ENCODE measurements at regions not wholly inside any gene's neighbourhood (a gene's known extent, or its start where the extent isn't known, plus 50 kb on each side); places are given as distances from the start of the nearest gene placed in this dataset.

DNA sequence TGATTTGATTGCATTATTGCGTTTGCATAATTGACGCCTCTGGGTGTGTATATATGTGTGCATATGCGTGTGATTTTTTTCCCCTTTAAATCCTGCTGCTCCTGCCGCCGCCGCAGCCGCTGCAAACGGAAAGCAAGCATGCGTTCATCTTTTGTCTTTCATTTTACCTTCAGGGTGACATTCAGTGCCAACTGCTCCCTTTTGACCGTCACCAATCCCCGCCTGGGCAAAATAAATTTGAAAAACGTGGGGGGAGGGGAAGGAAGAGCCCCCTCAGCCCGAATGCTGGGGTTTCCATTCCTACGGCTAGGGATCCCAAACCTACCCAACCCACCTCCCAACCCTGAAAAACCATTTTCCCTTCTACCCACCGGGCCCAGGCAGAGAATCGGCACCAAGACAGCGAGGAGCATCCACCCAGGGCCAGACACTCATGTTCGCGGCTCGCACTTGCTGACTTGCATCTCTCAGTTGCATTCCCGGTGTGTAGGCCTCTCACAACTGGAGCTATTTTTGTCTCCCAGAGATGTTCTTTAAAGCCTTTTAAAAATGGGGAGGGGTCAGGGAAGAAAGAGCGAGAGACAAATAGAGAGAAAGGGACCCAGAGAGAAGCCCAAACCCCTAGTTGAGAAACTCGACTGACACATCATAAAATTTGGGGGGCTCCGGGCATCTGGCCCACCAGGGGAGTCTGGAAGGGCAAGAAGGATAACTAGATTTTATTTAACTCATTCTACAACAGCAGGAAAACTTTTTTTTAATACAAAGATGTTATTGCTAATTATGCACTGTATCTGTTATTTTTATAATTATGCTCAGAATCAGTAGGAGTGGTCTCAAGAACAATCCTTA lies 367.1 kb upstream of the ESRRG start:
- peak overlapping the region in 1 of 2 donors; percentile 26 for H3K27ac ChIP-seq (ENCODE audit: low read depth in 2 of 2, low read length in 1 of 2)
- peaks cover 0 to 3% of the 10 kb centered on the region in 2 donors for H3K4me1 ChIP-seq (ENCODE audit: control insufficient read depth in 2 of 2, insufficient read depth in 2 of 2, low read length in 1 of 2)
- peak overlapping the region in 1 of 2 donors; percentile 52 for H3K4me3 ChIP-seq (ENCODE audit: low read depth in 1 of 2, low read length in 2 of 2)
- no peaks in the 10 kb centered on the region for H3K36me3 ChIP-seq (ENCODE audit: control insufficient read depth in 2 of 2, insufficient read depth in 2 of 2, low read length in 1 of 2)
- 17 to 21% methylated on average over 23 to 24 of the region's 24 CpGs for WGBS, 2 donors
- H3K9me3 ChIP-seq (ENCODE audit: control insufficient read depth in 2 of 2, insufficient read depth in 1 of 2, low read depth in 1 of 2, low read length in 1 of 2) = no peaks in the 10 kb centered on the region
- no peaks in the 10 kb centered on the region for H3K27me3 ChIP-seq (ENCODE audit: control insufficient read depth in 1 of 2, insufficient read depth in 2 of 2, low read length in 2 of 2)

DNA sequence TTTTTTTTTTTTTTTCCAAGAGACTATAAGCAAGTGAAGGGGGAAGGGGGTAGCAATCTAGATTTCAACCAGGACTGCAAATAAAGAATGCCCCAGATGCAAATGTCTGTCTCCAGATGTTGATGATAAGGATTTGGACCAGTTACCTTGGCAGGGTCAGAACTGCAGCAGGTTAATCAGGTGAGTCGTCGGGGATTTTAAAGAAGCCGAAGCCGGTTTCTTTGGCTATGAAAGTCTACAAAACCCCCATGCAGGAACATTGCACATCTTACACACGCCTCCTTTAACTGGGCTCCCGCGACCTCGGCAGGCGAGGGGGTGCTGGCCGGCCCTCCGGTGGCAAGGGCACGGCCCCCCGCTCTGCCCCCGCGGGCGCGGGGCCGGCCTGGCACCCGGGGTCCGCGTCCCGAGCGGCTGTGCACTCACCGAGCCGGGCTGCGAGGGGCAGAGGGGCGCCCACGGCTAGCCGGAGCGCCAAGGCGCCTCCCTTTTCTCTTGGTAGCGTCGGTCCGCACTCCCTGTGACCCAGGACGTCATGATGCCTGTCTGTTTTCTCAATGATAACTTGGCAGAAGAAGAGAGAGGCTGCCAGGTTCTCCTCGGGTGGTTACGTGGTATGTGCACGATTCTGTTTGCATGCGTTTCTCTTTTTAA lies 366.3 kb upstream of the ESRRG start:
- Histone ChIP-seq H3K27me3 (ENCODE audit: control insufficient read depth in 1 of 2, insufficient read depth in 2 of 2, low read length in 2 of 2) (no peaks in the 10 kb centered on the region), H3K4me1 (ENCODE audit: control insufficient read depth in 2 of 2, insufficient read depth in 2 of 2, low read length in 1 of 2) (peaks cover 0 to 3% of the 10 kb centered on the region in 2 donors), H3K9me3 (ENCODE audit: control insufficient read depth in 2 of 2, insufficient read depth in 1 of 2, low read depth in 1 of 2, low read length in 1 of 2) (no peaks in the 10 kb centered on the region), H3K27ac (ENCODE audit: low read depth in 2 of 2, low read length in 1 of 2) (peak overlapping the region in 1 of 2 donors; percentile 57), H3K4me3 (ENCODE audit: low read depth in 1 of 2, low read length in 2 of 2) (peak overlapping the region; percentile 43 to 52), H3K36me3 (ENCODE audit: control insufficient read depth in 2 of 2, insufficient read depth in 2 of 2, low read length in 1 of 2) (no peaks in the 10 kb centered on the region)
- WGBS, 2 donors = 0 to 1% methylated on average over 37 to 39 of the region's 39 CpGs

DNA sequence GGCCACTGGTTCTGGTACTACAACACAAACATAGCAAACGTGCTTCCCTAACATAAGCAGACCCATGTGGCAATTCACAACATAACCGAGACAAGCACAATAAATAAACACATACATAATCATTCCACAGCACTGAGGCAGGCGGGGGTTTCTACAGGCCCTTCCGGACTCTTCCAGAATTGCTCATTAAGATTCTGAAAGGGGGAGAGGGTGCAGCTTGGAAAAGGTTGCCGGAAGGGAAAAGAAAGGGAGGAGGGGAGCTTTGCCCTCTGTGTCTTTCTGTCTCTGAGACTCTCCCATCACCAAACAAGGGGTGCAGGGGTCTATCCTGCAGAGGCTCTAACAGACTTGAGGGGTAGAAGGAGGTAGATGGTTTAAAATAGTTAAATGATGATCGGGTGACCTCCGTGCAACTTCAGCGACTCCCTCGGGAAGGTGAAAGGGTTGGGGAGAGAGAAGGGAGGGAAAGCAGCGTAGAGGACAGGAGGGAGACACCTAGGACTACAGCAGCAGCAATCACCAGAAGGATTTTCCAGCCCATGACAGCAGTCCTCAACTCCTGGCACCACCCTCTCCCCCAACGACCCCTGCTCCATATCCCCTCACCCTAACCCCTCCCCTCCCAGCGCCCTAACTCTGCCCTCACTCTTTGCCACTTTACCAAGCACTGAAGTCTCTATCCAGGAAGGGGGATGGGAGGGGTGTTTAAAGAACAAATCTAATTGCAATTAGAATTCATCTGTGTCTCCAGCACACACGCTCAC lies 365.5 kb upstream of the ESRRG start:
- H3K36me3 ChIP-seq (ENCODE audit: control insufficient read depth in 2 of 2, insufficient read depth in 2 of 2, low read length in 1 of 2) = no peaks in the 10 kb centered on the region
- H3K27ac ChIP-seq (ENCODE audit: low read depth in 2 of 2, low read length in 1 of 2) = peak overlapping the region in 1 of 2 donors; percentile 24
- H3K9me3 ChIP-seq (ENCODE audit: control insufficient read depth in 2 of 2, insufficient read depth in 1 of 2, low read depth in 1 of 2, low read length in 1 of 2) = no peaks in the 10 kb centered on the region
- no peaks in the 10 kb centered on the region for H3K27me3 ChIP-seq (ENCODE audit: control insufficient read depth in 1 of 2, insufficient read depth in 2 of 2, low read length in 2 of 2)
- peak overlapping the region in 1 of 2 donors; percentile 52 for H3K4me3 ChIP-seq (ENCODE audit: low read depth in 1 of 2, low read length in 2 of 2)
- WGBS, 2 donors = 39 to 42% methylated on average over 13 of the region's 13 CpGs
- H3K4me1 ChIP-seq (ENCODE audit: control insufficient read depth in 2 of 2, insufficient read depth in 2 of 2, low read length in 1 of 2) = peaks cover 0 to 3% of the 10 kb centered on the region in 2 donors

DNA sequence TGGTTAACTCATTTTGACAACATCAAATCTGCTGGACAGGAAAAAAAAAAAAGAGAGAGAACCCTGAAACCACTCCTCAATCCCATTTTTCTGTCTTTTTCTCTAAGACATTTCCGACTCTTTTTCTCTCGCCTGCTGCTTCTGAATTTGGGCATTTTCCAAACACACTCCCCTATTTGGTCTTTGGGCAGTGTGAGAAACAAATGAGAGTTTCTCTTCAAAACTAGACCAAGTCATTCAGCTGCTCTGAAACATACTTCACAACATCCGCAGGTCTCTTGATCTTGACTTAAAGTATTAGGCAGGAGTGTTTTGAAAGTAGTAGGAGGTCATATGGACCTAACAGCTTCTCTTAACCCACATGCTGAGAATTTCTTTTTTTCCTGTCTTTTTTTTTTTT lies 364.8 kb upstream of the ESRRG start:
- H3K36me3 ChIP-seq (ENCODE audit: control insufficient read depth in 2 of 2, insufficient read depth in 2 of 2, low read length in 1 of 2) = no peaks in the 10 kb centered on the region
- no peak overlapping the region for H3K27ac ChIP-seq (ENCODE audit: low read depth in 2 of 2, low read length in 1 of 2)
- 59 to 66% methylated on average over 3 of the region's 3 CpGs for WGBS, 2 donors
- H3K9me3 ChIP-seq (ENCODE audit: control insufficient read depth in 2 of 2, insufficient read depth in 1 of 2, low read depth in 1 of 2, low read length in 1 of 2) = no peaks in the 10 kb centered on the region
- no peaks in the 10 kb centered on the region for H3K27me3 ChIP-seq (ENCODE audit: control insufficient read depth in 1 of 2, insufficient read depth in 2 of 2, low read length in 2 of 2)
- no peak overlapping the region for H3K4me3 ChIP-seq (ENCODE audit: low read depth in 1 of 2, low read length in 2 of 2)
- H3K4me1 ChIP-seq (ENCODE audit: control insufficient read depth in 2 of 2, insufficient read depth in 2 of 2, low read length in 1 of 2) = peaks cover 0 to 3% of the 10 kb centered on the region in 2 donors

DNA sequence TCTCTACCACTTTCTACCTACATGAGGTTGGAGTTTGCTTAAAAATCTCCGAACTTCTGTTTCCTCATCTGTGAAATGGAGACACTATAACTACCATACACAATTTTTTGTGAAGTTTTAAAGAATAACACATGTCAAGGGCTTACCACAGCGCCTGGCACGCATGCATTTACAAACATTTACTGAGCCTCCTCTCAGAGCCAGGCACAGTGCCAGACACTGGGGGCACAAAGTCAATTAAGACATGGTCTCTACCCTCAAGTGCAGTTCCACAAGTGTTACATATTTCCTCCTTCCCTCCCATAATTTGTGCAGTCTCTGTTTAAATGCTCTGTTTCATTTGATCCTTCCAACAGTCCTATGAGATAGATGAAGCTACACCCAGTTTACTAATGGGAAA lies 356.4 kb upstream of the ESRRG start:
- no peaks in the 10 kb centered on the region for H3K4me1 ChIP-seq (ENCODE audit: control insufficient read depth in 2 of 2, insufficient read depth in 2 of 2, low read length in 1 of 2)
- no peak overlapping the region for H3K4me3 ChIP-seq (ENCODE audit: low read depth in 1 of 2, low read length in 2 of 2)
- 67 to 84% methylated on average over 3 of the region's 3 CpGs for WGBS, 2 donors
- H3K27ac ChIP-seq (ENCODE audit: low read depth in 2 of 2, low read length in 1 of 2) = no peak overlapping the region
- H3K36me3 ChIP-seq (ENCODE audit: control insufficient read depth in 2 of 2, insufficient read depth in 2 of 2, low read length in 1 of 2) = no peaks in the 10 kb centered on the region
- H3K9me3 ChIP-seq (ENCODE audit: control insufficient read depth in 2 of 2, insufficient read depth in 1 of 2, low read depth in 1 of 2, low read length in 1 of 2) = no peaks in the 10 kb centered on the region
- H3K27me3 ChIP-seq (ENCODE audit: control insufficient read depth in 1 of 2, insufficient read depth in 2 of 2, low read length in 2 of 2) = no peaks in the 10 kb centered on the region

DNA sequence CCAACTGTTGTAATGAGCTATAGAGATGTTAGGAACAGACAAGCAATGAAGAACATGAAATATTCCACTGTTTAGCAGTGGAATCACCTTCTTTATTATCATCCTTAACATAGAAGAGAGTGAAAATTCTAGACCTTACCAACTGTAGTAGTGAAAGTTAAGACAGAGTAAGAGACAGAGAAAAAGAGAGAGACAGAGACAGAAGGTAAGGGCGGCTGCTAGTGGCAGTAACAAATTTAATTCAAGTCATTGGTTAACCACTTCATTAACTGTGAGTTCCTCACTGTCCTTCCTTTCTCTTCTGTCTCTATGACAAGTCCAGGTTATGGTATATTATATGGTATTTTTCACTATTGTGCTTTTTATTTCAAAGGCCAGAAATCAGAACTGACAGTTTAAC lies 355.7 kb upstream of the ESRRG start:
- no peaks in the 10 kb centered on the region for H3K36me3 ChIP-seq (ENCODE audit: control insufficient read depth in 2 of 2, insufficient read depth in 2 of 2, low read length in 1 of 2)
- no peak overlapping the region for H3K27ac ChIP-seq (ENCODE audit: low read depth in 2 of 2, low read length in 1 of 2)
- no peak overlapping the region for H3K4me3 ChIP-seq (ENCODE audit: low read depth in 1 of 2, low read length in 2 of 2)
- no peaks in the 10 kb centered on the region for H3K4me1 ChIP-seq (ENCODE audit: control insufficient read depth in 2 of 2, insufficient read depth in 2 of 2, low read length in 1 of 2)
- 64 to 68% methylated on average over 1 of the region's 1 CpG for WGBS, 2 donors
- no peaks in the 10 kb centered on the region for H3K9me3 ChIP-seq (ENCODE audit: control insufficient read depth in 2 of 2, insufficient read depth in 1 of 2, low read depth in 1 of 2, low read length in 1 of 2)
- H3K27me3 ChIP-seq (ENCODE audit: control insufficient read depth in 1 of 2, insufficient read depth in 2 of 2, low read length in 2 of 2) = no peaks in the 10 kb centered on the region

DNA sequence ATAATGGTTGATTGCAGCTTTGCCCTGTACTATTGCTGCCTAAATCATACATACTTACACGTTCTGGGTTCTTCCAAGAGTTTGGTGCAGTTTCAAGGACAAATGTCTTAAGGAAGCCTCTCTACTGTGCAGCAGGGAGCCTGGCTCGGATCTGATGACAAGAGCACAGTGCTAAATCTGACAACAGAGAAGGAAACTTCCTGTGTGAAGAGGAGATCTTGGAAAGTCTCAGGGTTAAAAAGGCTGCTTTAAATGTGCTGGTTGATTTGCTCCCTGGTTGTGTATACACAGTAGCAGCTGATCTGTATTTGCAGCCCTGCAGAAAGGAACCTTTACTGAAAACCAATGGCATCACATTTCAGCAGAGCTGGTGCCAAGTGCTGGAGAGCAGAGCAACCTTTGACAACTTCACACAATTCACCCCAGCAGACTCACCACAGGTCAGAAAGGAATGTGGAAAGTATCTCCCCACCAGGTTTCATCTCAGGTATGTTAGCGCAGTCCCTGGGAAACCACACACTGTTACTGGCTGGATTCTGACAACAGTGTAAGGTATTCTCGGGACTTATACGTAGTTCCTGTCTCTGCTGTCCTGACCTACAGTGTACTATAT lies 355.0 kb upstream of the ESRRG start:
- H3K36me3 ChIP-seq (ENCODE audit: control insufficient read depth in 2 of 2, insufficient read depth in 2 of 2, low read length in 1 of 2) = no peaks in the 10 kb centered on the region
- no peaks in the 10 kb centered on the region for H3K9me3 ChIP-seq (ENCODE audit: control insufficient read depth in 2 of 2, insufficient read depth in 1 of 2, low read depth in 1 of 2, low read length in 1 of 2)
- no peaks in the 10 kb centered on the region for H3K27me3 ChIP-seq (ENCODE audit: control insufficient read depth in 1 of 2, insufficient read depth in 2 of 2, low read length in 2 of 2)
- no peak overlapping the region for H3K4me3 ChIP-seq (ENCODE audit: low read depth in 1 of 2, low read length in 2 of 2)
- WGBS, 2 donors = 40 to 41% methylated on average over 5 of the region's 5 CpGs
- peak overlapping the region in 1 of 2 donors; percentile 33 for H3K27ac ChIP-seq (ENCODE audit: low read depth in 2 of 2, low read length in 1 of 2)
- H3K4me1 ChIP-seq (ENCODE audit: control insufficient read depth in 2 of 2, insufficient read depth in 2 of 2, low read length in 1 of 2) = no peaks in the 10 kb centered on the region

DNA sequence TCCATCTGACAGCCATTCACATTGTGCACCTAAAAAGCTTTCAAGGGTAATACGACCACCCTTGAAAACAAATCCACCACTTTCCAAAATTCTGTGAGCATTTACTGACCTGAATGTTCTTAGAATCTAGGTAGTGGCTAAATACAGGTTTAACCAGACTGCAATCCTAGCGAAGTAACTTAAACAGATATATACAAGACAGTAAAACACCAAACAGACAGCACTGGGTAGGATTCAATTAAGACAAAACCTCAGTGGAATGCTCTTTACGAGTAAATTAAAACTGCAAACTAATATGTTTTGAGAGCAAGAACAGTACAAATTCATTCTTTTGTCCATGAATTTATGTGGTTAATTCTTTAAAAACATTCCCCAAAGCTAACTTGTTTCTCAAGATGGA lies 354.2 kb upstream of the ESRRG start:
- Histone ChIP-seq H3K36me3 (ENCODE audit: control insufficient read depth in 2 of 2, insufficient read depth in 2 of 2, low read length in 1 of 2) (no peaks in the 10 kb centered on the region), H3K27me3 (ENCODE audit: control insufficient read depth in 1 of 2, insufficient read depth in 2 of 2, low read length in 2 of 2) (no peaks in the 10 kb centered on the region), H3K9me3 (ENCODE audit: control insufficient read depth in 2 of 2, insufficient read depth in 1 of 2, low read depth in 1 of 2, low read length in 1 of 2) (no peaks in the 10 kb centered on the region), H3K4me3 (ENCODE audit: low read depth in 1 of 2, low read length in 2 of 2) (no peak overlapping the region), H3K27ac (ENCODE audit: low read depth in 2 of 2, low read length in 1 of 2) (no peak overlapping the region), H3K4me1 (ENCODE audit: control insufficient read depth in 2 of 2, insufficient read depth in 2 of 2, low read length in 1 of 2) (no peaks in the 10 kb centered on the region)
- 60 to 67% methylated on average over 3 of the region's 3 CpGs for WGBS, 2 donors

DNA sequence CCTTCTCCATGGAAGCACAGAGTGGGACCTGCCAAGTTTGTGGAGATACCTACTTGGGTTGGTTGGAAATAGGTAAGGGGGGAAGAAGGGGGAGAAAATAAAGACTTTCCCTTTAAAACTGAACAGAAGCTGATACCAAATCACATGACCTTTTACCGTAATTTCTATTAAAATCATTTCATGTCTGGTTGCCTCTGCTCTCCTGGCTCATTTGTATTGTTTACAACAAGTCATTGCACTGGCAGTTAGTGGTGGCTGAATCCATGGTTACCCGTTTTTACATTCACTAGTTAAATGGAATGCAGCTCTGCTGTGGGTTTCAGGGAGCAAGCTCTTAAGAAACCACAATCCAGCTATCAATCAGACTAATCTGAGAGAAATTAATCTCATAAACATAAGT lies 353.7 kb upstream of the ESRRG start:
- Histone ChIP-seq H3K27me3 (ENCODE audit: control insufficient read depth in 1 of 2, insufficient read depth in 2 of 2, low read length in 2 of 2) (no peaks in the 10 kb centered on the region), H3K9me3 (ENCODE audit: control insufficient read depth in 2 of 2, insufficient read depth in 1 of 2, low read depth in 1 of 2, low read length in 1 of 2) (no peaks in the 10 kb centered on the region), H3K4me3 (ENCODE audit: low read depth in 1 of 2, low read length in 2 of 2) (no peak overlapping the region), H3K36me3 (ENCODE audit: control insufficient read depth in 2 of 2, insufficient read depth in 2 of 2, low read length in 1 of 2) (no peaks in the 10 kb centered on the region), H3K27ac (ENCODE audit: low read depth in 2 of 2, low read length in 1 of 2) (peak overlapping the region in 1 of 2 donors; percentile 30), H3K4me1 (ENCODE audit: control insufficient read depth in 2 of 2, insufficient read depth in 2 of 2, low read length in 1 of 2) (no peaks in the 10 kb centered on the region)
- 26 to 27% methylated on average over 2 of the region's 2 CpGs for WGBS, 2 donors

All from esophagus (tissue), 2 donors.